CD4-positive, alpha-beta T cell treated with Interleukin-10 for 1 hour (primary cell): ENCODE measurements at regions not wholly inside any gene's neighbourhood (a gene's known extent, or its start where the extent isn't known, plus 50 kb on each side); places are given as distances from the start of the nearest gene placed in this dataset.
"Not testable (repeated sequence)": the region's sequence is repeated elsewhere in the genome, so short reads cannot be mapped to it uniquely, and the experiment has no call there.

ENCODE experiments used
- DNase-seq: peaks from one replicate; pipeline ENCODE4 v3.0.0-alpha.2; 2020

DNA sequence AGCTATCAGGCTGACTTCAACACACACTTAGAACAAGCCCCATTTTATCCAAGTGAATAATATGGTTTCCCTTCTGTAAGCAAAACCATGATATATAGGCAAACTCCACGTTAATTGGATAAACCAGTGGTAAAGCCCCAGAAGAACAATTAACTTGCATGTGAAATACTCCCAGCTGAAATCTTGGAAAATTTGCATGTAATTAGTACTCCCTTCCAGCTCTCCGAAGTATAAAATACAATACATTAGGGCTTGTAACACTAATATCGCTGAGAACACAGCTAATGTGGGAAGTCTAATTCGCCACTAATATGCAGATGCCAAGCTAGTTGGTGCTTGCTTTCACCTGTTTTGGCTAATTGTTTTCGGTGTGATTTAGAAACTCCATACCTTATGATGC, 859.0 kb upstream of the AUTS2 start:
- no peak for DNase-seq

DNA sequence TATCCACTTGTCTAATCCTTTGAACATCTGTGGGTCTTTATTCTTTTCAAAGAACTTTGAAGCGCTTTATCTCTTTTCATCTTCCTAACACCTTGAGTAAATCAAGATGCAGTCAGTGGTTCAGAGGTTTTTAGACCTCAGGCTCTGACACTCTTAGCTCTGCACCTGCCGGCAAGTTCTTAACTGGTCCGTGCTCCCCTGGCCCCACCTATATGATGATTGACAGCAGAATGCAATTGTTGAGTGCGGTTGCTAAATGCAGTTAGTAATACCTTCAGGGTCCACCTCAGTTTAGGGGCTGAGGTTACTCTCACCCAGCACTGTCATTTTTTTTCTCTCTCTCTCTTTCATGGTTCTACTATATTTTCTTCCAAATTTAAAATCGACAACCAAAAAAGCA, 854.2 kb upstream of the AUTS2 start:
- DNase-seq, result no peak

DNA sequence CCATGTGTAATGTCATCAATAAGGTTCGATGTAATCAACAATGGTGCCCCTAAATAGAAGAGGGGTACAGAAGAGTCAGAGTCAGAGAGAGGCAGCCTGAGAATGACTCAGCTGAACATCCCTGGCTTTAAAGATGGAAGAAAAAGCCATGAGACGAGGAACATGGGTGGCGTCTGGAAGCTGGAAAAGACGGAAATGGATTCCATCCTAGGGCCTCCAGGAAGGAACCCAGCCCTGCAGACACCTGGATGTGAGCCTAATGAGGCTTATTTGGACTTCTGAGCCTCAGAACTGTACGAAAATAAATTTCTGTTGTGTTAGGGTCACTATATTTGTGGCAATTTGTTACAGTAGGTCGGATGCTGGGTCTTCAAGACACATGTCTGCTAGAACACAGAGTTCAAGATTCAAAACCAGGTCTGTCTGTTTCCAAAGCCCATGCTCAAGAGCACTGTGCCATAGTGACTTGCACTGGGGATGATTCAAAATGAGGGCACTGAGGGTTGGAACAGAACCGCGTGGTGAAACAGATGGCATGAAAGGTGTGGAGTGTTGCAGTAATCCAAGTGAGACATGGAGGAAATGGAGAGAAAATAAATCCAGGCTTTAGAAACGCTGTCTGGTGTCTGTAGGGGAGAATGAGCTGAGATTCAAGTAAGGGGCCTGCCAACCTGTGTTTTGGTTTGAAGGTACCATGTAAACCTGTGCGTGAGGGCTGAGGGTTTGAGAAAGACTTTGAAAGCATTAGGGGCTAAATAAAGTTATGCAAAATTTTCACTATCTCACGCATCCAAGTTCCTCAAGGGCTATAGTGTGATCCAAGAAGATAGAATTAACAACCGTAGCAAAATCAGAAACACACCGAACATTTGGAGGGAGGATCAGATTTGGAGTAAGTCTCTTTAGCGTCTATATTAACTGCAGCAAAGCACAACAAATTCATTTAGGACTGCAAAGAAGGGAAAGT, 849.1 kb upstream of the AUTS2 start:
- DNase-seq, result no peak

DNA sequence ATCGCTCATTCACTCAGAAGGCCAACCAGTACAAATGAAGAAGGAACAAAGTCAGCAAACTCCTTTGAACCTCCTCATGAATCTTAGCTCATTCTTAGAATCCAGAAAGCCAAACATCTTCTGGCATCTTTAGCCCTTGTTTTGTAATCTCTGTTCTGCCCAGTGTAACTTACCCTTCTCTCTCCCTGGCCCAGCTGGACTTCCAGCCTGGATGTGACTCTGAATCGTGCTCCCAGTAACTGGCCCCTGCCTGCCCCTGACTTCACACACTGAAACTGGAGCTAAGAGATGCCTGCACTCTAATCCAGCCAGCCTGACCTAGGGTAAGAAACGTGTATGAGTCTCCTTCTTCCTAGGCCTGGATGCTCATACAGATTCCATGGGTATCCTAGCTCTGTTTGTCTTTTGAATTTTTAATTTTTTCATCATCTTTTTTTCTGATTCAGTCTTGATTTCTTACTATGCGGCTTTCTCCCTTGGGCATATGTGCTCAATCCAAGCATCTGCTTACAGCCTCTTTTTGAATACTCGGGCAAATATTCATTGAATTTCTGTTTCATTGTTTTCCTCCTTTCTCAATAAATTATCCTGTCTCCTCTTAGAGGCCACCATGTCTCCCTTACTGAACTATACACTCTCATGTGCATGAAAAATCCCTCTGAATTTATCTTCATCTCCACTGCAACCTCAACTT, 845.6 kb upstream of the AUTS2 start:
- no peak for DNase-seq

DNA sequence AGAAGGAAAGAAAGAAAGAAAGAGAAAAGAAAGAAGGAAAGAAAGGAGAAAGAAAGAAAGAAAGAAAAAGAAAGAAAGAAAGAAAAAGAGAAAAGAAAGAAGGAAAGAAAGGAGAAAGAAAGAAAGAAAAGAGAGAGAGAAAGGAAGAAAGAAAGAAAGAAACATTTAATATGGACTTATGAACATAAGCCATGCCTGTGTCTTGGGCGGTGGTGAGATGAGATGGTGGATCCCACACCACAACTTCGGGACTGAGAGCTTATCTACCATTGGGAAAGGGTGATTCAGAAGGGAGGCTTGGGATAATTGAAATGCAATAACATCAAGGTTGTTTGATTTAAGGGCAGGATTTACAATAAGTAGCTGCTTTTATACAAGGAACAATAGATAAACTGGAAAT, 843.9 kb upstream of the AUTS2 start:
- no peak for DNase-seq

DNA sequence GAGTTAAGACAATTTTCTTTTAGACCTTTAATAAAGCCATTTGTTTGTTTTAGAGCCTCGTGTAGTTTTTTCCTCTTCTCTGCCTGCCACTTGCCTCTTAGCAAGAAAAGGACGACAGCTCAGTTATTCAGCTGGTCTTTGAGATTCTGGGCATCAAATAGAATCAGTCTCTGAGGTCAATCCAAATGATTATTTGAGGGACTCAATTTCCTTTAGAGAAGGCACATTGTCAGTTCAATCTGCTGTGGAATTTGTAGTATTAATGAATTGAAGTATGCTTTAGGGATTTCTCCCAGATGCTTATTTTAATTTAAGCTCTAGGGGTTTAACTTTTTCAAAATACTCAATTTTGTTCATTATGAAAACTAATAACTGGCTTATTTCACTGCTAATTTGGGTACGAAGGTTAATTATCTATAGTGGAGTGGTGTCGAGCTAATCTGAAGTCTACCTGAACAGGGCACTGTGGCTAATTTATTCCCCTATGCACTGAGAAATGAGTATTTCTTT, 841.2 kb upstream of the AUTS2 start:
- no peak for DNase-seq

DNA sequence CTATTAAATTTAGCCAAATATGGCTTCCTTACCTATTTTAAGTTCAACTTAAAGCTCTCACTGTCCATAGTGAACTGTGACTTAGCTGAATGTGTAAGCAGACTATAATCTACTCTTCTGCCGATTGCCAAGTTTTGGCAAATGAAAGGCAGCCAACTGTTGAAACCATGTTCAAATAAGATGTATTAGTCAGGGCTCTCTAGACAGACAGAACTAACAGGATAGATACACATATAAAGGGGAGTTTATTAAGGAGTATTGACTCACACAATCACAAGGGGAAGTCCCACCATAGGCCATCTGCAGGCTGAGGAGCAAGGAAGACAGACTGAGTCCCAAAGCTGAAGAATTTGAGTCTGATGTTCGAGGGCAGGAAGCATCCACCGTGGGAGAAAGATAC, 837.7 kb upstream of the AUTS2 start:
- no peak for DNase-seq

DNA sequence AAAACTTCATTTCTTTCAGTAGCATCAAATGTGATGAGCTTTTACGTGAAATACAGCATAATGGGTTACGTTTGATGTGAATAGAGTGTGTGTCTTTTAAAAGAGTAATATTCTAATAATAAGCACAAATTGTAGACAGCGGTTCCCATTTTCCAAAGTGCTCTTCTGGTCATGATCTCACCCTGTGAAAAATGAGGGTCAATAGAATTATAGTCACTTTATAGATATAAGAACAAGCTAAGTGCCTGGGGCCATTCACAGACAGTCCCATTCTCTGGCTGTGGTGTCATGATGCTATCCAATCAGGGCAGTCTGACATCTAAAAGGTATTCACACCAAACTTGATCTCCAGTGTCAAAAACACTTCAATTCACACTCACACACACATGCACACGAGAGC, 830.8 kb upstream of the AUTS2 start:
- DNase-seq, result no peak

DNA sequence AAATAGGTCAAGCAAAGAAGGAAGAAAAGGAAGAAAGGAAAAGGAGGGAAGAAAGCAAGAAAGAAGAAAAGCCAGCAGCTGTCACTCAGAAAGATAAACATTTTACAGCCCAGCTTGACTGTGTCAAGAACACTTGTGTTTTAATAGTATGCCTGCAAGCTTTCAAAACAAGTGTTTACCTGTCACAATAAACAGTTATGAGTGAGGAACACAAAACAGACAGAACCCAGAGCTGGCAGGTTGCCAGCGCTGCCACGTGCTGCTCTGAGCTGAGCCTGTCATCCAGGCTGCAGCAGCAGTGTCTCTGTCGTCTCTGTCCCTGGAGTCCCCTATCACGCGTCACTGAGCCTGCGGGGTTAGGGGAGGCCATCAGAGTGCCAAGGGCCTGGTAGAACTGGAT, 827.6 kb upstream of the AUTS2 start:
- no peak for DNase-seq

DNA sequence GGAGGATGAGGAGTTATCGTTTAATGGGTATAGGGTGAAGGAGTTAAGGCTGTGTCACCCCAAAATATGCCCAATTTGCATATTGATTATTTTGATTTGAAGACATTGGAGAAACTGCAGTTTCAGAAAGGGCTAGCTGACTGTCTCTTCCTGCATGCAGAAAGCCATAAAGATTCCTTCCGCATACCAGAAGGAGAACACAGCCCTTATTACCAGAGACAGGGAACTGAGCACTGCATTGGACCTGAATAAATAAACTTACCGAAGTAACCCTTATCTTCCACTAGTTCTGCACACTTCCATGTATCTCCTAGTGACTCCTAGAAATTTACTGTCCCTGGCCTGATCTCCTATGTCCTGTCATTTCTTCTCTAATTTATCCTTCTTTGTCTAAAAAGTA, 821.9 kb upstream of the AUTS2 start:
- no peak for DNase-seq

DNA sequence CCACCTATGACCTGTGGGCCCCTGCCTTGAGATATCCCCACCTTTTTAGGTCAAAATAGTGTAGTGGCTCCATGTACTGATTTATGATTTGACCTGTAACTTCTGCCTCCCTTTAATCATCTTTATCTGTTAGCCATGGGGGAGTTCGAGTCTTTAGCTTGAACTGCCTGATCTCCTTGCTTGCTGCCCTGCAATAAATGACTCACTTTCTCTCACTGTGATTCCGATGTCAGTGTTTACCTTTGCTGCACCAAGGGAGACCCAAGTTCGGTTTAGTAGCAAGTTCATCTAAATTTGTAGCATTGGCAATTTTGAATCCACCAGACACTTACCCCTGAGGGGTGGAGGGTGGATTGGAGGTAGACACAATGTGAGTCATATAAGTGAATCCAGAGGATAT, 814.6 kb upstream of the AUTS2 start:
- DNase-seq, result no peak

DNA sequence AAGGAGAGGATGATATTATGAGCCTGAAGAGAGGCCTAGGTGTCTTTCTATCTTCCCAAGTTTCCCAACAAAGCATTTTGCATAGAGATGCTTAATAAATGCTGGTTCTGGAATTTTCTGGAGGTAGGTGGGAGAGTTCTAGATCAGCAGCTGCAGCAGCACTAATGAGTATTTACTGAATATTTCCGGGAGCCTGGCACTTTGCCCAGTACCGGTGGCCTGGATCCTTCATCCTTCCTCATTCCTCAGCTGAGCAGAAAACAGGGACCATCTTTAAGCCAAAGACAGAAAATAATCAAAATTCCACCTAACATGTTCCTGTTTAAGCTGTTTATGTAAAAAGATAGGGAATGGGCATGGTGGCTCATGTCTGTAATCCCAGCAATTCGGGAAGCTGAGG, 813.2 kb upstream of the AUTS2 start:
- DNase-seq, result no peak

DNA sequence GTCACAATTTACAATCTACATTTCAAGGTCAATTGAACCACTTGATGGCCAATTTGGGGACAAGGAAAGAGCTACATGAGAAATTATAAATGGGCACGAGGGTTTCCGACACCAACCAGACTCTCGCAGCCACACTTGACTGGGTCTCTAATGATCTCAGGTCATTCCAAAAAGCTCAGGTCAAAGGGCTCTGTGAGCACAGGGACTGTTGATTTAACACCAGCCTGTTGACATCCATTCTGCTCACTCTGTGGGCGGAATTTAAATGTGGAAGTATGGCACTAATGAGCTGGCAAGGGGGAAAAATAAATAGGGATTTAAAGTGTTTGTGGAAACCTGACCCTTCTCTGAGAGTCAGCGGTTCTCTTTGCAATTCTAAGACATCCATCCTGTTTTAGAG, 810.7 kb upstream of the AUTS2 start:
- DNase-seq, result no peak

DNA sequence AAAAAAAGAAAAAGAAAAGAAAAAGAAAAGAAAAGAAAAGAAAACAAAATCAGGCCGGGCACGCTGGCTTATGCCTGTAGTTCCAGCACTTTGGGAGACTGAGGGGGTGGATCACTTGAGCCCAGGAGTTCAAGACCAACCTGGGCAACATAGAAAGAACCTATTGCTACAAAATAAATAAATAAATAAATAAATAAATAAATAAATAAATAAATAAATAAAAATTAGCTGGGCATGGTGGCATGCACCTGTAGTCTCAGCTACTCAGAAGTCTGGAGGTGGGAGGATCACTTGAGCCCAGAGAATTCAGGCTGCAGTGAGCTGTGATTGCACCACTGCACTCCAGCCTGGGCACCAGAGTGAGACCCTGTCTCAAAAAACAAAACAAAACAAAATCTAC, 809.7 kb upstream of the AUTS2 start:
- DNase-seq, result not testable (repeated sequence)

DNA sequence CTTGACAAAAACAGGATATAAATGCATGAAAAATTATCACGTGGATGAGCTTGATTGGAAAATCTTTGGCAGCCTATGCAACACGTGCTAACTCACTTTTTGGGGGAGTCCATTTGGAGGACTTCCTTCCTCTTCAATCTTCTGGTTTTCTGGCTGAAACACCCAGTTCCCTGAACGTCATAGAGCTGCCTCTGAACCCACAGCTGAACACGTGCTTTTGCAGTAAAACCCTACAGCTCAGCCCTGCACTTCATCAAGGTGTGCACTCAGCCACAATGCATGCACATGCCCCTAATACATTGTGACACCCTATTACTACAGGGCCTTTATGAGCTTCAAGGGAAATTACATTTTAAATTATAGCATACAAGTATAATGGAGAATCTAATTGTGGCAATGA, 808.7 kb upstream of the AUTS2 start:
- DNase-seq, result no peak

DNA sequence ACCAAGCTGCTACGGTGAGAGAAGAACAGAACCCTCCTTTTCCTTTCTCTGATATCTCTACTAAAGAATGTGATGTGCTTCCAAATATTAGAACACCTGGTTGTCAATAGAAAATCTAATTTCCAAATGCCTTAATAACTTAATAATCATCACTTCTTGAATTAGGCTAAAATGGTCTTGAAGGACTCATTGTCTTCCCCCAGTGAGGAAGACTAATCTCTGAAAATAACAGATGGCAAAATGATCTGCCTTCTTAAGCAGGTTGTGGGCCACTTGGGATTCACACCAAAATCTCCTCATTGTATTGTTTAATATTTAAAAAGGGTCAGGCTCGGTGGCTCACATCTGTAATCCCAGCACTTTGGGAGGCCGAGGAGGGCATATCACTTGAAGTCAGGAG, 805.9 kb upstream of the AUTS2 start:
- no peak for DNase-seq

DNA sequence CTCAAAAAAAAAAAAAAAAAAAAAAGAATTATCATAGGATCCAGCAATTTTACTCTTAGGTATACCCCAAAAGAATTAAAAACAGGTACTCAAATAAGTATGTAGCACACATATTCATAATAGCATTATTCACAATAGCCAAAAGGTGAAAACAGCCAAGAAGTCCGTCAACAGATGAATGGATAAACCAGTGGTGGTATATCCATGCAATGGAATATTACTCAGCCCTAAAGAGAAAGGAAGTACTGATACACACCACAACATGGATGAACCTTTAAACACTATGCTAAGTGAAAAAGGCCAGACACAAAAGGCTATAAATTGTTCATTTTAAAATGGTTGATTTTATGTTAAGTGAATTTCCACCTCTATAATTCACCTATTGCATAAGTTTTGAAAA, 804.8 kb upstream of the AUTS2 start:
- DNase-seq, result no peak

DNA sequence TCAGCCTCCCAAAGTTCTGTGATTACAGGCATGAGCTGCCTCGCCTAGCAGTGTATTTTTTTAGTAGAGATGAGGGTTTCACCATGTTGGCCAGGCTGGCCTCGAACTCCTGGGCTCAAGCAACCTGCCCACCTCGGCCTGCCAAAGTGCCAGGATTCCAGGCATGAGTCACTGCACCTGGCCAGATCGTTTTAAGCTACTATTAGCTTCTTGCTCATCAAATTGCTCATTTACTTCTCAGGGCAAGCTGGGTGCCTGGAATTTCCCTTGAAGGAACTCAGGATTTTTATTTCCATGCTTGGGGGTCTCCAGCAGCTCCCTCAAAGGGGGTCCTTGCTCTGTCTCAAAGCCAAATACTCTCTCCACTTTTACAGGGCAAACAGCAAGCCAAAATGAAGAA, 798.0 kb upstream of the AUTS2 start:
- no peak for DNase-seq

DNA sequence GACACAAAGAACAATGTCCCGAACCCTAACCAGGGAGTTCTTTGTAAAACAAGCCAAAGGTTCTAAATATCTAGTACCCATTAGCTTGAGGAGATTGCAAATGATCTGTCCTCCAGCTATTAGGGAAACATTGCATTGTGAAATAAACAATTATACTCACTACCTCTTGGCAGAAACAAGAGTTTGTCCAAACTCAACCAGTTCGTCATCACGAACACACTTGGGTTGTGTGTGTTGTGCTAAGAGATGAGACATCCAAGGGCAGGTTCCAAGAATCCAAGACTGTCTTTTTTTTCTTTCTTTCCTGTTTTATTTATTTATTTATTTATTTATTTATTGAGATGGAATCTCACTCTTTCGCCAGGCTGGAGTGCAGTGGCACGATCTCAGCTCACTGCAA, 793.1 kb upstream of the AUTS2 start:
- DNase-seq, result no peak

DNA sequence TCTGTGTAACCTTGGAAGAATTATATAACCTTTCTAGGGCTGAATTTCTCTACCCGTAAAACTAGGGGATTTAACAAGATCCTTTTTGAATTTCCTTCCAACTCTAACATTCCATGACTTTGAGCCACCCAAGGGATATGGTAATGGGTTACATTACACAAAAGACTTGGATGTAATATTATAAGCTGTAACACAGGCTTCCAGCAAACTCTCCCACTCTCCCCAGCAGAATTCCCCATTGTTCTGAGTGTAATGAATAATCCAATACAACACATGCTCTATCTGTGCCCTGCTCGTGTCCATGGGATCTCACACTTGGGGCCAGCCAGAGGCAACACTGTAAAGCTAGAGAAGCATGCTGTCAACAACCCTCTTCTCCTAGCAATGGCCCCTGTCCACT, 790.6 kb upstream of the AUTS2 start:
- no peak for DNase-seq

DNA sequence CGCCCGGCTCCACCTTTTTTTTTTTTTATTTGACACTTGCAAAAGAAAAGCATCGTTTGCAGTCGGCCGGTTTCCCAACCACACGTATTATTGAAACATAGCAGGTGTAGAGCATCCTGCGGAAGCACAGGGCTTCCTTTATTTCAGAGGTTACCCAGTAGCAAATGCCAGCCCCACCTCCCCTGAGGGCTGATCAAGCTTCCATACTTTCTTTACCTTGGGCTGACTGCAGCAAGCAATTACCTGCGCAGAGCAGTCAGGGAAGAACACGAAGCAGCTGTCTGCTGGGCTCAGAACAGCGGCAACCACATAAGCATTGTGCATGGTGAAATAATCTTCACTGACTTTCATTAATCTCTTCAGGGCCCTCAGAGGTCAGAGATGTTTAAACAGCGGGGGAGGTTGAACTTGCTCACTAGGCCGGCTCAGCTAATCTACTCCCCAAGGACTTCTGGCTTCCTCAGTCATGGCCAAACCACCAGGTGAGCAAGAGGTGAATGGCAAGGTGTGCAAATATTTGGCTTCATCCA, 784.7 kb upstream of the AUTS2 start:
- DNase-seq, result no peak

DNA sequence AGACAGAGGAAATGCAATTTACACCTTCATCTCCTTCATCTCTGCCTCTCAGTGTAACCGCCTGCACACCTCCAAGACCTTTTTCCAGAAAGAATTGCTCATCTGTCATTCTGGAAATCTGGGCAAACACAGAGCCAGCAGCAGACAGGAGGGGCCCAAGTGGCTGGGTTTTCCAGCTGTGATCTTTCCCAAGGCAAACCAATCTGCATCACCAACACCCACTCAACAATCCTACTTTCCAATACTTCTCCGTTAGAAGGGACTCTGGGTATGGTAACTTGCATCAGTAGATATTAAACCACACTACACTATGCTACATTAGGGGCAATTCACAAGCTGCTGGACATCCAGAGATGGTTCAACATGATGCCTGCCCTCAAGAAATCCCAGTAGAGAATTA, 781.8 kb upstream of the AUTS2 start:
- no peak for DNase-seq

DNA sequence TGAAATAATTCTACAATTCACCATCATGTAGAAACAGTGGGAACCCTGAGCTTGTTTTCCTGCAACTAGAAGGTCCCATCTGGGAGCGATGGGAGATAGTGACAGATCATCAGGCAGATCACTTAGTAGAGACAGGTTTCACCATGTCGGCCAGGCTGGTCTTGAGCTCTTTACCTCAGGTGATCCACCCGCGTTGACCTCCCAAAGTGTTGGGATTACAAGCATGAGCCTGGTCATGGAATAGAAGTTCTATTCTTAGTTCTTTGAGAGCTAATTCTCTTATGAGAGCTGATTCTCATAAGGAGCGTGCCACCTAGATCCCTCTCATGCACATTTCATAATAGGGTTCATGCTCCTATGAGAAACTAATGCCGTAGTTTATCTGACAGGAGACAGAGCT, 778.0 kb upstream of the AUTS2 start:
- no peak for DNase-seq

DNA sequence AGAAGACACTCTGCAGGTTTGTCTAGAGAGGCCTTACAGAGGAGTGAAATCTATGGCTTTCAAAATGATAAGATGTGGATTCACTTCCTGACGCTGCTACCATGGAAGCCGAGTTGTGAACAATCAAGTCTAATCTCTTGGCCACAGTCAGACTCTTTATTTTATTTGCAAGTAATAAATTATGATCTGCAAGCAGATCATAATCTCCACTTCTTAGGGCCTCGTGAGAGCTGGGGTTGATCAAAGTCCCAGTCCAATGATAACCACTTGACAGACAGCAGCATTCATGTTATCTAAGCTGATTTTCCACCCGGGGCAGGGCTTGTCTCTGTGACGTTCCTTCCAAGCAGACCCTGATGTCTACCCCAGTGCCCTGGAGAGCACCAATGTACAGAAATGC, 776.4 kb upstream of the AUTS2 start:
- DNase-seq, result no peak
